VCaP (cell line): ENCODE measurements at regions not wholly inside any gene's neighbourhood (a gene's known extent, or its start where the extent isn't known, plus 50 kb on each side); places are given as distances from the start of the nearest gene placed in this dataset.
"Not testable (repeated sequence)": the region's sequence is repeated elsewhere in the genome, so short reads cannot be mapped to it uniquely, and the experiment has no call there.

Experiments
- H3K27ac ChIP-seq: fragments of 450-650 bp; 2 replicates; pipeline ENCODE4 v1.5.1; 2017
- CTCF ChIP-seq: fragments of 450-650 bp; conservative IDR thresholded peaks from 2 replicates; pipeline ENCODE4 v1.5.1; 2017; ENCODE audit warnings: mild to moderate bottlenecking, moderate library complexity

DNA sequence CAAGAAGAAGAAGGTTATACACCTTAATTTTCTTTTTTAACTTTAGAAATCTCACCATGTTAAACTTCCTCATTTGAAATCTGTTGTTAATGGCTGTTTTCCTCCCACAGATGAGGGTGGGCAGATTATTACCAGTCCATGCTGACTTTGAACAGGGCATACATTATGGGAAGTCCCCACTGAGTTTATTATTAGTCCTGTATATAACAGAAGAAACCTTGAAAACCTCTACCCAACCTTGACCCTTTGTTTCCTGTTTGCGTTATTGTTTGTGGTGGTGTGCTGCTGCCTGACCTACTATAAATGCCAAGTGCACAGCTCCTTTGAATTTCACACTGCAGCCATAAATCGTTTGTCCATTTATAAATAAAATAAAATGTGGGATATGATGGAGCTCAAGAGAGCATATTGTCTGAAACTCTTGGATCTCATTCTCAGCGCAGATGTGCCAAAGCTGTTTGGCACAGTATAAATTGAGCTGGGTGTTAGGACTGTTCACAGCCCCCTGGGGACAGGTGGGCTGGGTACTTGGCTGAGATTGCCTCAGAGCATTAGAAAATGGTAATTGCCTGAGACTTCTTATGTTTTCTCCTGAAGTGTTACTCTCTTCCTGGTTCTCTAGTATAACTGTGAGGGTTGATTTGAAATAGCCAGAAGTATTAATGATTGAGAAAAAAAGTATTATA is 139.6 kb downstream of the SPATA31D1 start:
- TF ChIP-seq CTCF, result no peak
- no peak overlapping the region for H3K27ac ChIP-seq

DNA sequence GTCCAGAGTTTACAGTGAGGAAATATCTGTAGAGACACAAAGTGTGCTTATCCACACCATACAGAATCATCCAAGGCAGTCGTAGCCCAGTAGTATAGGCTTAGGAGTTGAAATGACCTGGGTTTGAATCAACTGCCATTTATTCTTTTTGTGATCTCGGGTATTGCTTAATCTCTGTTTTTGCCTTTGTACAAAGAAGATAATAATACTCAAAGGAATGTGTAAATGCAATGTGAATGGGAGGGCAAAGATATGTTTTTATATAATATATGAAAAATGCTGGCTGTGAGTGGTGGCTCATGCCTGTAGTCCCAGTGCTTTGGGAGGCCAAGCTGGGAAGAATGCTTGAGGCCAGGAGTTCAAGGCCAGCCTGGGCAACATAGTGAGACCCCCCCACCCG is 141.1 kb downstream of the SPATA31D1 start:
- no peak overlapping the region for H3K27ac ChIP-seq
- no peak for TF ChIP-seq CTCF

- no peak for TF ChIP-seq CTCF
- no peak overlapping the region for H3K27ac ChIP-seq
Measured at GRCh38 chr9:82130331-82131042, 141.9 kb downstream of the SPATA31D1 start.

- no peak overlapping the region for H3K27ac ChIP-seq
- no peak for TF ChIP-seq CTCF
Measured at GRCh38 chr9:82131072-82131471, 142.5 kb downstream of the SPATA31D1 start.

GRCh38 chr9:82132024-82132423 is 143.5 kb downstream of the SPATA31D1 start:
- TF ChIP-seq CTCF, result no peak
- H3K27ac ChIP-seq, result no peak overlapping the region

- no peak for TF ChIP-seq CTCF
- no peak overlapping the region for H3K27ac ChIP-seq
Measured at GRCh38 chr9:82134010-82134409, 145.4 kb downstream of the SPATA31D1 start.

- TF ChIP-seq CTCF, result no peak
Measured at GRCh38 chr9:82135106-82135505, 146.5 kb downstream of the SPATA31D1 start.

DNA sequence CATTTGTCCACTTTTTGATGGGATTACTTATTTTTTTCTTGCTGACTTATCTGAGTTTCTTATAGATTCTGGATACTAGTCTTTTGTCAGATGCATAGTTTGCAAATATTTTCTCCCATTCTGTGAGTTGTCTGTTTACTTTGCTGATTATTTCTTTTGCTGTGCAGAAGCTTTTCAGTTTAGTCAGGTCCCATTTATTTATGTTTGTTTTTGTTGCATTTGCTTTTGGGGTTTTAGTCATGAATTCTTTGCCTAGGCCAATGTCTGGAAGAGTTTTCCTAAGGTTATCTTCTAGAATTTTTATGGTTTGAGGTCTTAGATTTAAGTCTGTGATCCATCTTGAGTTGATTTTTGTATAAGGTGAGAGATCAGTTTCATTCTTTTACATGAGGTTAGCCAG is 149.5 kb downstream of the SPATA31D1 start:
- not testable (repeated sequence) for H3K27ac ChIP-seq

More at GRCh38 chr9:82135106-82135505, 146.5 kb downstream of the SPATA31D1 start:
- H3K27ac ChIP-seq, result no peak overlapping the region
